Type B pancreatic cell (in vitro differentiated cells): ENCODE measurements at regions not wholly inside any gene's neighbourhood (a gene's known extent, or its start where the extent isn't known, plus 50 kb on each side); places are given as distances from the start of the nearest gene placed in this dataset.

Experiments
- DNase-seq: peaks from one replicate; pipeline ENCODE4 v3.0.0; 2021; ENCODE audit warnings: mixed read lengths; ENCODE audit not compliant: unreplicated experiment; ENCODE audit errors: extremely low spot score
- H3K27ac Mint-ChIP-seq: 2 replicates; pipeline ENCODE4 v1.8.0; 2021; ENCODE audit warnings: mild to moderate bottlenecking, mixed read lengths
- H3K27me3 Mint-ChIP-seq: 2 replicates; pipeline ENCODE4 v1.8.0; 2021; ENCODE audit warnings: mixed read lengths
- H3K36me3 Mint-ChIP-seq: 2 replicates; pipeline ENCODE4 v1.8.0; 2021; ENCODE audit warnings: mixed read lengths
- H3K4me1 Mint-ChIP-seq: one replicate; pipeline ENCODE4 v1.8.0; 2021; ENCODE audit warnings: mixed read lengths; ENCODE audit not compliant: unreplicated experiment
- H3K4me3 Mint-ChIP-seq: 2 replicates; pipeline ENCODE4 v1.8.0; 2021; ENCODE audit warnings: mild to moderate bottlenecking, mixed read lengths
- H3K9me3 Mint-ChIP-seq: 2 replicates; pipeline ENCODE4 v1.8.0; 2021; ENCODE audit warnings: mixed read lengths
- TF ChIP-seq, protein P1 (sequence below): fragments of 200-600 bp; sonication (generic); conservative IDR thresholded peaks from 2 replicates; pipeline ENCODE4 v1.5.0; 2021; ENCODE audit warnings: antibody characterized with exemption, mild to moderate bottlenecking

DNA sequence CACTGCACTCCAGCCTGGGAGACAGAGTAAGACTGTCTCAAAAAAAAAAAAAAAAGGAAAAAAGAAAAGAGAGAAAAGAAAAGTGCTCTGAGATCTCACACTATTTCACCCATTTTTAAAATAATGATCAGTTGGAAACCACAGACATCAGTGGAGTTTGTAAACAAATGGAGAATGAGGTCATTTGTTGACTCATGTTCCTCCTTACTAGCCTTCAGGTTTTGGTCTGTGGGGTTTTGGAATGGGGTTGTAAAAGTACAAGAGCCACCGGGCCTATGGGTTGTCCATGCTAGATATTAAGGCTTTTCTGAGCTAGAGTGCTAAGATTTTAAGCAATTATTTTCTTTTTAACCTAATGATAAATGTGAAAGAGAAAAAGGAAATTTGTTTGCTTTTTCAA lies 104.4 kb upstream of the PRL start:
- no peak for DNase-seq
- H3K4me1 Mint-ChIP-seq = peaks cover 5% of the 10 kb centered on the region
- H3K27me3 Mint-ChIP-seq = no peaks in the 10 kb centered on the region

DNA sequence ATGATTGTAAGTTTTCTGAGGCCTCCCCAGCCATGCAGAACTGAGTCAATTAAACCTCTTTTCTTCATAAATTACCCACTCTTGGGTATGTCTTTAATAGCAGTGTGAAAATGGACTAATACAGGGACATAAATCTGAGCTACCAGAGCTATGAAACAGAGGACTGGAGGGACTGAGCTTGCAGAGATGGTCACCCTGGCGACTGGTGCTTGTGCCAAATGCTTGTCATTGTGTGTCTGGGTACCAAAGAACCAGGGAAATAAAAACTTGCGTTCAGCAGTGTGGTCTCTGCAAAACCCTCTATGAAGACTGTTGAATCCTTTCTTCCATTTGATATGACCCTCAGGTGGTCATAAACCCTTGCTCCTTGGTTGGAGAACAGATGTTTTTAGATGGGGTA lies 105.1 kb upstream of the PRL start:
- Mint-ChIP-seq H3K27ac (no peak overlapping the region), H3K27me3 (no peaks in the 10 kb centered on the region), H3K36me3 (no peaks in the 10 kb centered on the region), H3K4me3 (no peak overlapping the region), H3K9me3 (peaks cover 6% of the 10 kb centered on the region), H3K4me1 (peaks cover 5% of the 10 kb centered on the region)
- DNase-seq = no peak
- TF ChIP-seq, protein P1, sequence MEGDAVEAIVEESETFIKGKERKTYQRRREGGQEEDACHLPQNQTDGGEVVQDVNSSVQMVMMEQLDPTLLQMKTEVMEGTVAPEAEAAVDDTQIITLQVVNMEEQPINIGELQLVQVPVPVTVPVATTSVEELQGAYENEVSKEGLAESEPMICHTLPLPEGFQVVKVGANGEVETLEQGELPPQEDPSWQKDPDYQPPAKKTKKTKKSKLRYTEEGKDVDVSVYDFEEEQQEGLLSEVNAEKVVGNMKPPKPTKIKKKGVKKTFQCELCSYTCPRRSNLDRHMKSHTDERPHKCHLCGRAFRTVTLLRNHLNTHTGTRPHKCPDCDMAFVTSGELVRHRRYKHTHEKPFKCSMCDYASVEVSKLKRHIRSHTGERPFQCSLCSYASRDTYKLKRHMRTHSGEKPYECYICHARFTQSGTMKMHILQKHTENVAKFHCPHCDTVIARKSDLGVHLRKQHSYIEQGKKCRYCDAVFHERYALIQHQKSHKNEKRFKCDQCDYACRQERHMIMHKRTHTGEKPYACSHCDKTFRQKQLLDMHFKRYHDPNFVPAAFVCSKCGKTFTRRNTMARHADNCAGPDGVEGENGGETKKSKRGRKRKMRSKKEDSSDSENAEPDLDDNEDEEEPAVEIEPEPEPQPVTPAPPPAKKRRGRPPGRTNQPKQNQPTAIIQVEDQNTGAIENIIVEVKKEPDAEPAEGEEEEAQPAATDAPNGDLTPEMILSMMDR = no peak

More for the DNA sequence above, 104.4 kb upstream of the PRL start:
- Mint-ChIP-seq H3K4me3 (no peak overlapping the region), H3K9me3 (peaks cover 6% of the 10 kb centered on the region), H3K27ac (no peak overlapping the region), H3K36me3 (no peaks in the 10 kb centered on the region)
- TF ChIP-seq, protein P1 = no peak

DNA sequence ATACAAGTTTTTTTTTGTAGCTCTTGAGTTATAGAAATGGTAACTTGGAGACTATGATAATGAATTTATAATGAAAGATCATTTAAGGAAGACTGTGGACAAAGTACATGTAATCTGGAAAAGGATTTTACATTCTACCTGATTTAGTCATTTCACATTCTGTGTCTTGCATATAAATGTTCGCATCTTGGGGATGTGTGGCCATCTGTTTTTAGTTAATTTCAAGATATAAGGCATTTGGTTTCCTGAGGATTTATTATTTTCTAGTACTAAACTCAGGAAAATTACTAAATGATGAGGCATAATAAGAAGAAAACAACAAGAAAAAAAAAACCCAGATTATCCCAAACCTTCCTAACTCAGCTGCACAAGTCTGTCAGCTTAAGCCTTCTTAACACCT lies 112.7 kb upstream of the PRL start:
- DNase-seq = no peak
- no peaks in the 10 kb centered on the region for H3K4me1 Mint-ChIP-seq
- H3K4me3 Mint-ChIP-seq = no peak overlapping the region
- H3K27ac Mint-ChIP-seq = no peak overlapping the region
- H3K9me3 Mint-ChIP-seq = no peaks in the 10 kb centered on the region
- TF ChIP-seq, protein P1 = no peak
- no peaks in the 10 kb centered on the region for H3K36me3 Mint-ChIP-seq
- no peaks in the 10 kb centered on the region for H3K27me3 Mint-ChIP-seq

DNA sequence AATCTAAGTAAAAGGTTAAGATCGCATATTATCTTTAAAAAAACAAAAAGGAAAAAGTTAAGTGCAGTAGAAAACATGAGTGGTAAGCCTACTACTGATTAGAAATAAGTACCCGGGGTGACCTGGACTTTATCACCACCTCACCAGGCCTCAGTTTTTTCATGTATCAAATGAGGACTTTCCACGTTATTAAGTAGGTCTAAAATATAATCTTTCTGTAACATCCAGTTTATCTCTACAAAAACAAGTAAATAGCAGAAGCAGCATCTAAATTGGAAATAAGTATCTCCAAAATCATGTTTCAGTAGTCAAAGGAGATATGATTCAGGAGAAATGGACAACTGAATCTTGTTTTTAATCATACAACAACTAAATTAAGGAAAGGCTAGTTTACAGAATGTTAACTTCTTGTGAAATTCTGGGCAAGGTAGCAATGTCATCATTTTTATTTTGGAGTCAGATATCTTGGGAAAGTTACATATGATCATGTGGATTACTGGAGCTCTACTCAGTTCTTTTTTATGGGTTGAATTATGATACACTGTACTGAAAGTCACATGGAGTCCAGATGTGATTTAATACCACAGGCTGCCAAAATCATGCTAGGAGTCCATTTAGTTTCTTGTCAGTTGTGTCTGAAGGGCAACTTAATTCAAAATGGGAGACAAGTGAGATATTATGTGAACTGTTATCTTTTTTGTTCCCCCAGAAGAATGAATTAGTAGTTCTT lies 114.7 kb upstream of the PRL start:
- no peak overlapping the region for H3K27ac Mint-ChIP-seq
- no peaks in the 10 kb centered on the region for H3K9me3 Mint-ChIP-seq

DNA sequence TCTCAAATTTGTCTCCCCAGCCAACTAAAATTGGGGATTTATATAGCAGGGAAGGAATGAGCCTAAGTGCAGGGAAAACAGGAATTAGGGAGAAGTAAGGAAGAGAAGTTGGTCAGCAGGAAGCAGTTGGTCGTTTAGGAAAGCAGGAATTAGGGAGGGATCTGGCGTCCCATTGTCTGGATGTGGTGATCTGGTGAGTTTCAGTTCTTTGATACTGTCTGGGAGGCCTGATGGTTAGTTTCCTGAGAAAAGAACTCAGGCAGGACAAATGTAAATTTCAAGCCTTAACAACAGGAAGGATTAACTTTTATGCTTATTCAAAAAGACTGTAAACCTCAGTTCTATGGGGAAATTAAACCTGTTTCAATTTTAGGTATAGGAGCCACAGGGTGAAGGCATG lies 116.2 kb upstream of the PRL start:
- H3K4me3 Mint-ChIP-seq = no peak overlapping the region
- no peaks in the 10 kb centered on the region for H3K9me3 Mint-ChIP-seq
- no peaks in the 10 kb centered on the region for H3K27me3 Mint-ChIP-seq
- H3K36me3 Mint-ChIP-seq = no peaks in the 10 kb centered on the region
- DNase-seq = no peak
- H3K4me1 Mint-ChIP-seq = no peaks in the 10 kb centered on the region
- no peak overlapping the region for H3K27ac Mint-ChIP-seq
- TF ChIP-seq, protein P1 = no peak

More for the DNA sequence above, 114.7 kb upstream of the PRL start:
- TF ChIP-seq, protein P1 = no peak
- H3K4me1 Mint-ChIP-seq = no peaks in the 10 kb centered on the region
- H3K36me3 Mint-ChIP-seq = no peaks in the 10 kb centered on the region
- no peak for DNase-seq
- no peak overlapping the region for H3K4me3 Mint-ChIP-seq
- H3K27me3 Mint-ChIP-seq = no peaks in the 10 kb centered on the region
